Spleen (tissue), 11 donors: ENCODE measurements at regions not wholly inside any gene's neighbourhood (a gene's known extent, or its start where the extent isn't known, plus 50 kb on each side); places are given as distances from the start of the nearest gene placed in this dataset.

ENCODE experiments used
- DNase-seq: peaks from one replicate; pipeline ENCODE4 v3.0.0-alpha.2; 2020
- H3K27ac ChIP-seq, 8 donors: fragments of 200-600 bp; sonication (generic) in 7 of 8; 1 replicate in 4 of 8; 2 replicates in 4 of 8; pipeline versions ENCODE4 v1.5.0 to v1.8.0; 2016 to 2021; ENCODE audit warnings: inconsistent platforms in 4 of 8, mild to moderate bottlenecking in 4 of 8, moderate library complexity in 1 of 8
- H3K27me3 ChIP-seq, 7 donors: fragments of 200-600 bp; sonication (generic) in 6 of 7; replicated peaks in 1 of 7; 1 replicate in 4 of 7; 2 replicates in 3 of 7; pipeline versions ENCODE4 v1.5.0 to v1.8.0; 2016 to 2021; ENCODE audit warnings: inconsistent platforms in 3 of 7, mild to moderate bottlenecking in 1 of 7
- H3K36me3 ChIP-seq, 6 donors: fragments of 200-600 bp; sonication (generic) in 5 of 6; 1 replicate in 4 of 6; 2 replicates in 2 of 6; pipeline versions ENCODE4 v1.5.0 to v1.8.0; 2016 to 2021; ENCODE audit warnings: inconsistent platforms in 2 of 6
- H3K4me1 ChIP-seq, 6 donors: fragments of 200-600 bp; sonication (generic) in 5 of 6; 1 replicate in 3 of 6; 2 replicates in 3 of 6; pipeline versions ENCODE4 v1.5.0 to v1.8.0; 2016 to 2021; ENCODE audit warnings: inconsistent platforms in 3 of 6
- H3K4me3 ChIP-seq, 8 donors: fragments of 200-600 bp; sonication (generic) in 7 of 8; 1 replicate in 4 of 8; 2 replicates in 4 of 8; pipeline versions ENCODE4 v1.5.0 to v1.8.0; 2016 to 2021; ENCODE audit warnings: inconsistent platforms in 4 of 8, mild to moderate bottlenecking in 4 of 8, moderate library complexity in 2 of 8
- H3K9me3 ChIP-seq, 8 donors: fragments of 200-600 bp; sonication (generic) in 7 of 8; 1 replicate in 4 of 8; 2 replicates in 4 of 8; pipeline versions ENCODE4 v1.5.0 to v1.8.0; 2016 to 2021; ENCODE audit warnings: inconsistent platforms in 4 of 8
- CTCF ChIP-seq, 11 experiments: fragments of 200-600 bp in 7 of 11; fragments of 450-650 bp in 4 of 11; sonication (generic) in 4 of 11; IDR thresholded peaks in 8 of 11; conservative IDR thresholded peaks in 3 of 11; 1 replicate in 7 of 11; 2 replicates in 4 of 11; pipeline versions ENCODE4 v1.4.0 to v1.8.0; 2016 to 2021; ENCODE audit warnings: antibody characterized with exemption in 11 of 11, inconsistent platforms in 4 of 11, mild to moderate bottlenecking in 1 of 11
- POLR2A ChIP-seq, 3 donors: fragments of 450-650 bp; IDR thresholded peaks; one replicate each; pipeline ENCODE4 v1.5.1; 2017; ENCODE audit warnings: antibody characterized with exemption in 3 of 3, mild to moderate bottlenecking in 1 of 3
- POLR2AphosphoS5 ChIP-seq, 3 donors: sonication (generic); formaldehyde crosslinking; IDR thresholded peaks; one replicate each; pipeline ENCODE4 v1.5.1; 2017; ENCODE audit warnings: antibody characterized with exemption in 3 of 3
- WGBS, 5 donors: extraction: QIAGEN DNeasy Blood & Tissue Kit in 3 of 5; methylation state at CpG; one replicate each; pipeline versions ENCODE4 v1.1.5 to v1.1.7; 2013 to 2018; 5-methylcytosine and 5-hydroxymethylcytosine counted together
- intact Hi-C: fragments of 100-400 bp; cut with DNase I; formaldehyde crosslinking; loops from one replicate; pipeline ENCODE4 v1.15.0; 2023; ENCODE audit warnings: low total_unique reads
- donor health status: healthy with polysubstance abuse.
- donor health status: DM: no; HTN: no; CAD: no; lungs with moderate emphysema.
- donor health status: DM: no; HTN: no; CAD: no.
- donor health status: Bipolar disorder and iron deficiency.
- donor health status: healthy.
- donor health status: DM: no; HTN: no; CAD: no.
- donor health status: DM: yes; HTN: yes; CAD: no.

- TF ChIP-seq CTCF (IDR thresholded peaks at IDR 0.05 in 8 of 11, conservative IDR thresholded peaks at IDR 0.05 in 3 of 11) (no peak), POLR2A (IDR thresholded peaks at IDR 0.05) (no peak)
- intact Hi-C loops, result no loop called here
- WGBS, 5 donors, result 0 to 70% (median 22%) methylated on average over 2 of the region's 2 CpGs
Observed at GRCh38 chr12:113580437-113580836, 108.8 kb upstream of the LHX5 start.

DNA sequence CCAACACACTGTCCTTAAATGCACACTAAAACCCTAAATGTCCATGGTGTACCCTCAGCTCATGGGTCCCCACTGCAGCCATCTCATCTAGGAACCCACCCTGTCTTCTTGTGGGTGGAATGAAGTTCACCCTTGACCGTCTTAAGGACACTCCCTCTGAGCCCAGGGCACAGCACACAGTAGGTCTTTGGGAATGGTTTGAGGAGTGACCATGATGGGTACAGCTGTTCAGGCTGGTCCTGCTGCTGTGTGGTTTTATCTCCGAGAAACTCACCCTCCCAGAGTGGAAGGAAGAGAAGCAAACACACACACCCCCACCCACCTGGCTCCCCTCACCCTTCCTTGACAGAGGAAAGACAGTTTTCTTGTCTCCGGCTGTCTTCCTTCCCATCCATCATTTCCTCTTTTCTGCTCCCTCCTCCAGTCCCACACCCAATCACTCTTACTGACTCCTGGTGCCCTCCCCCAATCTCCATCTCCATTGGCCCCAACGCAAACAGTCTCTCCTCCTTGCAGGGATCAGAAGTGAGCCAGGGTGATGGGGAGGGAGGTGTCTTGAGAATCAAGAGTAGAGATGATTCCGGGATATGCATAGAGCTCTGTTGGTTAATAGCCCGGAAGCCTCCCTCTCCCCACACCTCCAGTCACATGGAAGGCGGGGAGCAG lies 105.9 kb upstream of the LHX5 start:
- no peak for DNase-seq
- Histone ChIP-seq H3K4me1 (no peaks in the 10 kb centered on the region), H3K9me3 (peaks cover 0 to 23% (median 14%) of the 10 kb centered on the region in 8 donors), H3K36me3 (no peaks in the 10 kb centered on the region), H3K4me3 (no peak overlapping the region), H3K27ac (no peak overlapping the region), H3K27me3 (peaks cover 0 to 76% (median 4%) of the 10 kb centered on the region in 7 donors)
- WGBS, 5 donors, result 25 to 34% (median 32%) methylated on average over 7 of the region's 7 CpGs
- intact Hi-C loops, result no loop called here
- TF ChIP-seq POLR2A (IDR thresholded peaks at IDR 0.05) (no peak), POLR2AphosphoS5 (IDR thresholded peaks at IDR 0.05) (no peak), CTCF (IDR thresholded peaks at IDR 0.05 in 8 of 11, conservative IDR thresholded peaks at IDR 0.05 in 3 of 11) (no peak)

More at GRCh38 chr12:113580437-113580836, 108.8 kb upstream of the LHX5 start:
- DNase-seq, result no peak
- Histone ChIP-seq H3K36me3 (no peaks in the 10 kb centered on the region), H3K27ac (no peak overlapping the region), H3K27me3 (peaks cover 0 to 80% (median 4%) of the 10 kb centered on the region in 7 donors), H3K4me1 (no peaks in the 10 kb centered on the region), H3K4me3 (no peak overlapping the region), H3K9me3 (peaks cover 0 to 23% (median 14%) of the 10 kb centered on the region in 8 donors)

DNA sequence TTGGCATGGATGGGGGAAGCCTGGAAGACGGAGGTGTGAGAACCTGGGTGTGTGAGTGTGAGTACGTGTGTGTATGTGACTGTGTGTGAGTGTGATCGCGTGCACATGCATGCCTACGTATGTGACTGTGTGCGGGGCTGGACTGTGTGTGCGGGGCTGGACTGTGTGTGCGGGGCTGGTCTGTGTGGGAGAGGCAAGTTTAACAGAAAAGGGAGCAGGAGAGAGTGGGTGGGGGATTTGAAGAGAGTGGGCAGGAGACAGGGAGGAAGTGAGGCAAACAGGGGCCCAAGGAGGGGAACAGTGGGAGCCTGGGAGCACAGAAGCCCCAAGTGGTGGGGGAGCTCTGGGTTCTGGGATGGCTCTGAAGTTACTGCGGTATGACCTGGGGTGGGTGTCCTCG lies 103.7 kb upstream of the LHX5 start:
- no peak for TF ChIP-seq POLR2AphosphoS5 (IDR thresholded peaks at IDR 0.05)
- TF ChIP-seq POLR2A (IDR thresholded peaks at IDR 0.05), result no peak
- TF ChIP-seq CTCF (IDR thresholded peaks at IDR 0.05 in 8 of 11, conservative IDR thresholded peaks at IDR 0.05 in 3 of 11), result no peak
- 72 to 82% (median 74%) methylated on average over 10 of the region's 10 CpGs for WGBS, 5 donors
- intact Hi-C loops, result no loop called here
- H3K36me3 ChIP-seq, result no peaks in the 10 kb centered on the region
- no peak overlapping the region for H3K4me3 ChIP-seq
- peaks cover 0 to 59% (median 0%) of the 10 kb centered on the region in 7 donors for H3K27me3 ChIP-seq
- H3K4me1 ChIP-seq, result no peaks in the 10 kb centered on the region
- H3K27ac ChIP-seq, result no peak overlapping the region
- H3K9me3 ChIP-seq, result peaks cover 0 to 6% (median 0%) of the 10 kb centered on the region in 8 donors
- no peak for DNase-seq

DNA sequence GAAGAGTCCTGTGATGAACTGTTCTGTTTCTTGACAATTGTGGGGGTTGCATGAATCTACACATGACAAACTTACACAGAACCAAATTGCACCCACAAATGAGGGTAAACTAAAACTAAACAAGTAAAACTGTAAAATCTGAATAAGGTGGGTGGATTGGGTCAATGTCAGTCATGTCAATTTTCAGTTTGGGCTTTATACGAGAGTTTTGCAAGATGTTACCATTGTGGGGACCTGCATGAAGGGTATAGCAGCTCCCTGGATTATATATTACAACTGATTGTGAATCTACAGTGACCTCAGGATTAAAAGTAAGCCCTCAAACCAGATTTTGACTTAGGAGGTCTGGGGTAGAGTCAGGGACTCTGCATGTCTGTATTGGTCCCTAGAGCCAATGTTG lies 101.5 kb upstream of the LHX5 start:
- no peak overlapping the region for H3K4me3 ChIP-seq
- no peak for TF ChIP-seq CTCF (IDR thresholded peaks at IDR 0.05 in 8 of 11, conservative IDR thresholded peaks at IDR 0.05 in 3 of 11)
- TF ChIP-seq POLR2A (IDR thresholded peaks at IDR 0.05), result no peak
- no peak for TF ChIP-seq POLR2AphosphoS5 (IDR thresholded peaks at IDR 0.05)
- H3K27ac ChIP-seq, result no peak overlapping the region
- peaks cover 0 to 2% (median 0%) of the 10 kb centered on the region in 8 donors for H3K9me3 ChIP-seq
- 83 to 95% (median 88%) methylated on average over 1 of the region's 1 CpG for WGBS, 5 donors
- intact Hi-C loops, result no loop called here
- no peaks in the 10 kb centered on the region for H3K4me1 ChIP-seq
- H3K27me3 ChIP-seq, result peaks cover 0 to 56% (median 0%) of the 10 kb centered on the region in 7 donors
- DNase-seq, result no peak
- H3K36me3 ChIP-seq, result no peaks in the 10 kb centered on the region
